OCI-LY1 (cell line): ENCODE measurements at regions not wholly inside any gene's neighbourhood (a gene's known extent, or its start where the extent isn't known, plus 50 kb on each side); places are given as distances from the start of the nearest gene placed in this dataset.

Experiments used
- EZH2 ChIP-seq: fragments of 200-600 bp; sonication (generic), shearing (Covaris generic); IDR thresholded peaks from 2 replicates; pipeline ENCODE4 v1.8.0; 2017; ENCODE audit warnings: borderline replicate concordance, mixed run types, mild to moderate bottlenecking, antibody characterized with exemption, low read length, moderate library complexity, mixed read lengths
- TF ChIP-seq, protein P1 (sequence below): fragments of 200-600 bp; sonication (generic), shearing (Covaris generic); IDR thresholded peaks from 2 replicates; pipeline ENCODE4 v1.5.1; 2017; ENCODE audit warnings: mild to moderate bottlenecking, antibody characterized with exemption, low read length, moderate library complexity, mixed read lengths

GRCh38 chr10:123325663-123326190, 171.5 kb downstream of the BUB3 start:
- TF ChIP-seq, protein P1, sequence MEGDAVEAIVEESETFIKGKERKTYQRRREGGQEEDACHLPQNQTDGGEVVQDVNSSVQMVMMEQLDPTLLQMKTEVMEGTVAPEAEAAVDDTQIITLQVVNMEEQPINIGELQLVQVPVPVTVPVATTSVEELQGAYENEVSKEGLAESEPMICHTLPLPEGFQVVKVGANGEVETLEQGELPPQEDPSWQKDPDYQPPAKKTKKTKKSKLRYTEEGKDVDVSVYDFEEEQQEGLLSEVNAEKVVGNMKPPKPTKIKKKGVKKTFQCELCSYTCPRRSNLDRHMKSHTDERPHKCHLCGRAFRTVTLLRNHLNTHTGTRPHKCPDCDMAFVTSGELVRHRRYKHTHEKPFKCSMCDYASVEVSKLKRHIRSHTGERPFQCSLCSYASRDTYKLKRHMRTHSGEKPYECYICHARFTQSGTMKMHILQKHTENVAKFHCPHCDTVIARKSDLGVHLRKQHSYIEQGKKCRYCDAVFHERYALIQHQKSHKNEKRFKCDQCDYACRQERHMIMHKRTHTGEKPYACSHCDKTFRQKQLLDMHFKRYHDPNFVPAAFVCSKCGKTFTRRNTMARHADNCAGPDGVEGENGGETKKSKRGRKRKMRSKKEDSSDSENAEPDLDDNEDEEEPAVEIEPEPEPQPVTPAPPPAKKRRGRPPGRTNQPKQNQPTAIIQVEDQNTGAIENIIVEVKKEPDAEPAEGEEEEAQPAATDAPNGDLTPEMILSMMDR, result no peak
- no peak for TF ChIP-seq EZH2
